Colonic mucosa (tissue), 4 donors: ENCODE measurements at regions not wholly inside any gene's neighbourhood (a gene's known extent, or its start where the extent isn't known, plus 50 kb on each side); places are given as distances from the start of the nearest gene placed in this dataset.

ENCODE experiments used
- DNase-seq: peaks from one replicate; pipeline ENCODE4 v3.0.0-alpha.2; 2020
- H3K27ac ChIP-seq: fragments of 200-600 bp; one replicate; pipeline ENCODE4 v1.8.0; 2021
- H3K27me3 ChIP-seq: fragments of 200-600 bp; one replicate; pipeline ENCODE4 v1.8.0; 2021
- H3K36me3 ChIP-seq: fragments of 200-600 bp; one replicate; pipeline ENCODE4 v1.8.0; 2021
- H3K4me1 ChIP-seq: fragments of 200-600 bp; one replicate; pipeline ENCODE4 v1.8.0; 2021; ENCODE audit warnings: mild to moderate bottlenecking
- H3K4me3 ChIP-seq: fragments of 200-600 bp; one replicate; pipeline ENCODE4 v1.8.0; 2021
- H3K9ac ChIP-seq, 2 donors: one replicate each; pipeline ENCODE4 v1.7.0; 2013; ENCODE audit warnings: control low read depth in 2 of 2, low read depth in 2 of 2, low read length in 2 of 2
- H3K9me3 ChIP-seq: fragments of 200-600 bp; one replicate; pipeline ENCODE4 v1.8.0; 2021
- intact Hi-C: fragments of 100-400 bp; cut with DNase I; formaldehyde crosslinking; loops from one replicate; pipeline ENCODE4 v1.14.1; 2022
- TF ChIP-seq, protein P1 (sequence below): fragments of 200-600 bp; IDR thresholded peaks from one replicate; pipeline ENCODE4 v1.8.0; 2022; ENCODE audit warnings: antibody characterized with exemption, mild to moderate bottlenecking
- donor health status: healthy.
- donor health status: DM: no; HTN: no; CAD: no.
- donor health status: DM: no; HTN: no; CAD: no.

DNA sequence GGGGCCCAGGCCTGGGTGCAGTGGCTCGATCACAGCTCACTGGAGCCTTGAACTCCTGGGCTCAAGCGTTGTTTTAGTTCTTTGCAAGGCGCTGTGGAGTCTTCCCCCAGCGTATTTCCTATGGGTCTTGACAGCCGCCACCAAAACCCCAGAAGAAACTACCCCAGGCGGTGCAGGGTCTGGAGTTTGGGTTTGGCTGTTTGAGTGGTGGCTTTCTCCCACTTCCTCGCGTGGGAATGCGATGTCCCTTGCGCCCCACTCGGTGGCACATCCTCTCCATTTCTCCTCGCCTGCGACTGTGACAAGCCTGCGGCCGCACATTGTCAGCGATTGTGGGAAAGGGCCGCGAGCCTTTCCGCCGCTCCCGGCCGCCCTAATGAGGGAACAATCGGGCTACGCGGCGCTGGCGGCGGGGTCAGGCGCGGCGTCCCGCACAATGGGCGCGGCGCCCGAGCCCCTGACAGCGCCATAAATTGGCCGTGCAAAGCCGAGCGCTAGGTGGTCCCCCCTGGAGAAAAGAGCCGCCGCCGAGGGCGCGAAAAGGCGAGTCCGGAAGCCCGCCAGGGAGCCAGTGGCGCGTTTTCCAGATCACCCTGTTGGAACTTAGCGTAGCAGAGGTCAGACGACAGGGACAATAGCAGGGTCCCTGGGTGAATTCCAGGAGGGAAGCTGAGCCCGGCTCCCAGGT lies 194.9 kb upstream of the POU3F3 start:
- DNase-seq: no peak
- H3K4me3 ChIP-seq: no peak overlapping the region
- TF ChIP-seq, protein P1, sequence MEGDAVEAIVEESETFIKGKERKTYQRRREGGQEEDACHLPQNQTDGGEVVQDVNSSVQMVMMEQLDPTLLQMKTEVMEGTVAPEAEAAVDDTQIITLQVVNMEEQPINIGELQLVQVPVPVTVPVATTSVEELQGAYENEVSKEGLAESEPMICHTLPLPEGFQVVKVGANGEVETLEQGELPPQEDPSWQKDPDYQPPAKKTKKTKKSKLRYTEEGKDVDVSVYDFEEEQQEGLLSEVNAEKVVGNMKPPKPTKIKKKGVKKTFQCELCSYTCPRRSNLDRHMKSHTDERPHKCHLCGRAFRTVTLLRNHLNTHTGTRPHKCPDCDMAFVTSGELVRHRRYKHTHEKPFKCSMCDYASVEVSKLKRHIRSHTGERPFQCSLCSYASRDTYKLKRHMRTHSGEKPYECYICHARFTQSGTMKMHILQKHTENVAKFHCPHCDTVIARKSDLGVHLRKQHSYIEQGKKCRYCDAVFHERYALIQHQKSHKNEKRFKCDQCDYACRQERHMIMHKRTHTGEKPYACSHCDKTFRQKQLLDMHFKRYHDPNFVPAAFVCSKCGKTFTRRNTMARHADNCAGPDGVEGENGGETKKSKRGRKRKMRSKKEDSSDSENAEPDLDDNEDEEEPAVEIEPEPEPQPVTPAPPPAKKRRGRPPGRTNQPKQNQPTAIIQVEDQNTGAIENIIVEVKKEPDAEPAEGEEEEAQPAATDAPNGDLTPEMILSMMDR: no peak

DNA sequence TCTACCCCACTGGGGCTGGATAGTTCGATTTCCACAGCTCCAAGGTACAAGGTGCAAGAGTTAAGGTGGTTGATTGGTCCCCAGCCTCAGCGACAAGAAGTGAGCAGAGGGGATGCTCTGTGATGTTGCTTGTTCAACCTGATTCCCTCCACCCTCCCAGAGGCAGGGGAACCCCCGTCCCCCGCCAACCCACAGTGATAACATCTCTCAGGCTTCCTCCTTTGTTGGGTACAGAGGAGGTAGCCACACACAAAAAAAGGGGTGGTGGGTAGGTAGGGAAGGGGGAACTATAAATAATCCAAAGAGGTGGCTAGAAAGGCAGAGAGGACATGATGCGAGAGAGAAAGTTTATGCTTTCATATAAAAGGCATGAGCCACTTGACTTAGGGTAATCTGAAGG lies 192.9 kb upstream of the POU3F3 start:
- Histone ChIP-seq H3K36me3 (no peaks in the 10 kb centered on the region), H3K27ac (no peak overlapping the region), H3K4me1 (no peaks in the 10 kb centered on the region), H3K9me3 (no peaks in the 10 kb centered on the region), H3K27me3 (no peaks in the 10 kb centered on the region), H3K9ac (no peak overlapping the region), H3K4me3 (no peak overlapping the region)
- TF ChIP-seq, protein P1: no peak
- intact Hi-C loops: no loop called here
- DNase-seq: no peak

More for the DNA sequence above, 194.9 kb upstream of the POU3F3 start:
- Histone ChIP-seq H3K27ac (no peak overlapping the region), H3K36me3 (no peaks in the 10 kb centered on the region), H3K27me3 (no peaks in the 10 kb centered on the region), H3K9me3 (no peaks in the 10 kb centered on the region), H3K4me1 (no peaks in the 10 kb centered on the region), H3K9ac (no peak overlapping the region)
- intact Hi-C loops: no loop called here

DNA sequence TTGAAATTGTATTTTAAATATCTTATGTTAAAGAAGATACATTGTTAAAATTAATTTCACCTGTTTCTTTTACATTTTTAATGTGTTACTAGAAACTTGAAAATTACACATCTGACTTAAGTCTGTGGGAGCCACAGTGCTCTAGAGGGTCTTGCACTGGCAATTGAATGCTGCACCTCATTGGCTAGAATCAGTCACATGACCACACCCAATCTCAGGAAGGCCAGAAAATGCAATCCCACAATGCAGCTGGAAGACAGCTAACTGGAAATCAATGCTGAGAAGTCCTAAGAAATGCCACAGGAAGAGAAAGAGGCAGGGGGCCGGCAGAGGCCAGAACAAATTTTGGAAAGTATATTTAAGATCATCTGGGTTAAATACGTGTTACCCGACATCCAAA lies 189.2 kb upstream of the POU3F3 start:
- no peak overlapping the region for H3K9ac ChIP-seq
- no peaks in the 10 kb centered on the region for H3K4me1 ChIP-seq
- intact Hi-C loops: no loop called here
- H3K27ac ChIP-seq: no peak overlapping the region
- DNase-seq: no peak
- H3K4me3 ChIP-seq: no peak overlapping the region
- TF ChIP-seq, protein P1: no peak
- no peaks in the 10 kb centered on the region for H3K27me3 ChIP-seq
- no peaks in the 10 kb centered on the region for H3K36me3 ChIP-seq
- no peaks in the 10 kb centered on the region for H3K9me3 ChIP-seq

DNA sequence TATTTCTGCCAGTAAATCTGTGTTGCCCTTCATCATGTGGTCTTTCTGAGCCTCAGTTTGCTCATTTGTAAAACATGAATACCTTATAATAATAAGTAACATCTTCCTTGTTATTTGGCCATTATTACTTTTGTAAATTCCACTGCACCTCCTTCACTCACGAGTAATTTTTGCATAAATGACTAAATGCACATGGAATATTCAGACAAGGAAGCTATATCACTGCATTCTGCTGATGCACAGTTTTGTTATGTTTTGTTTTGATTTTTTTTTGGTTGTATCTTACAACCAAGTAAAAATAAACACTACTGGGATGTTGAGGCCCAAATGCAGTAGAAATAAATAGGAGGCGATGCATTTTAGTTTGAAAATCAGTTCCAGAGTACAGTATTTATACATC lies 185.3 kb upstream of the POU3F3 start:
- TF ChIP-seq, protein P1: no peak
- Histone ChIP-seq H3K27ac (no peak overlapping the region), H3K9me3 (no peaks in the 10 kb centered on the region), H3K4me1 (no peaks in the 10 kb centered on the region), H3K4me3 (no peak overlapping the region), H3K9ac (no peak overlapping the region), H3K27me3 (no peaks in the 10 kb centered on the region), H3K36me3 (no peaks in the 10 kb centered on the region)
- DNase-seq: no peak
- intact Hi-C loops: no loop called here

DNA sequence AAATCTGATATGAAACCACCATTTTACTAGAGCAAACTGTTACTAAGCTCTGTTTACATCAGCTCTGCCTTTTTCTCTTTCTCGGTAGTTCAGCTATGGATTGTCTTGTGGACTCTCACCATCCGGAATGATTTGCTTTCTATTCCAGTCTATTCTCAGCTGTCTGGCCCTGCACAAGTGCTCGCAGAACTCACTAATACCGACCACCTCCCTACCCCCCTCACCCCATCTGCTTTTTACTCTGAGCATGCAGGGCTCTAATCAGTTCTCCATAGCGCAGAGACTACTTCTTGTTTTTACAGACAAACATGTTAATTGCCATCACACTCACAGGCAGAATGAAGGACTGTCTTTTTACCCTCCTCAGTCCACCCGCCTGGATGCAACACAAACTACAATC lies 180.7 kb upstream of the POU3F3 start:
- H3K9me3 ChIP-seq: no peaks in the 10 kb centered on the region
- no peaks in the 10 kb centered on the region for H3K27me3 ChIP-seq
- intact Hi-C loops: no loop called here
- no peak overlapping the region for H3K4me3 ChIP-seq
- H3K27ac ChIP-seq: no peak overlapping the region
- H3K4me1 ChIP-seq: no peaks in the 10 kb centered on the region
- TF ChIP-seq, protein P1: no peak
- DNase-seq: no peak
- H3K36me3 ChIP-seq: no peaks in the 10 kb centered on the region
- no peak overlapping the region for H3K9ac ChIP-seq
